ES-I3 (cell line): ENCODE measurements at regions not wholly inside any gene's neighbourhood (a gene's known extent, or its start where the extent isn't known, plus 50 kb on each side); places are given as distances from the start of the nearest gene placed in this dataset.

Experiments used
- H3K36me3 ChIP-seq: 2 replicates; pipeline ENCODE4 v1.6.1; 2013; ENCODE audit warnings: mild to moderate bottlenecking, low read length, control low read depth, moderate library complexity; ENCODE audit not compliant: insufficient read depth
- H3K4me1 ChIP-seq: 2 replicates; pipeline ENCODE4 v1.6.1; 2013; ENCODE audit warnings: mild to moderate bottlenecking, control low read depth, low read length; ENCODE audit not compliant: insufficient read depth
- H3K9ac ChIP-seq: 2 replicates; pipeline ENCODE4 v1.6.1; 2013; ENCODE audit warnings: low read depth, mild to moderate bottlenecking, low read length, moderate library complexity
- H3K9me3 ChIP-seq: 2 replicates; pipeline ENCODE4 v1.6.1; 2013; ENCODE audit warnings: mild to moderate bottlenecking, low read length, moderate library complexity; ENCODE audit not compliant: control insufficient read depth, insufficient read depth

DNA sequence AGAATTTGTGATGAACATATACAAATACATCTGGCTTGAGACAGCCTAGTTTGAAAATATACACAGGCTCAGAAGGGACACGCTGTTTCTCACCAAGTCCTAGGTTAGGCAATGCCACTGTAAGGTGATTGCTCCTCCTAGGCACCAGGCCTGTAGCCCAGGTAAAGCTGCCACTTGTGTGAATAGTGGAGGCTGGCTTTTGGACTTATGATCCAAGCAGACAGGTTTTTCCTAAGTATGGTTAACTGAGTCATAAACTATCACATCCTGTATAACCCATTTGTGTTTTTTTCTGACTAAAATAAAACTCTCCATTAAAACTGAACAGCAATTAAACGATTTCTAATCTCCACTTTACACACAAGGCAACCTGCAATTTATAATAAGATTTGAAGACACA is 81.0 kb downstream of the SEMA4F start:
- no peaks in the 10 kb centered on the region for H3K36me3 ChIP-seq
- H3K9me3 ChIP-seq, result 0 out of 2 replicates have a peak, but pooled peaks cover 4% of the 10 kb centered on the region
- H3K4me1 ChIP-seq, result no peaks in the 10 kb centered on the region; the same call in 1 of the 2 replicates
- H3K9ac ChIP-seq, result no peak overlapping the region

DNA sequence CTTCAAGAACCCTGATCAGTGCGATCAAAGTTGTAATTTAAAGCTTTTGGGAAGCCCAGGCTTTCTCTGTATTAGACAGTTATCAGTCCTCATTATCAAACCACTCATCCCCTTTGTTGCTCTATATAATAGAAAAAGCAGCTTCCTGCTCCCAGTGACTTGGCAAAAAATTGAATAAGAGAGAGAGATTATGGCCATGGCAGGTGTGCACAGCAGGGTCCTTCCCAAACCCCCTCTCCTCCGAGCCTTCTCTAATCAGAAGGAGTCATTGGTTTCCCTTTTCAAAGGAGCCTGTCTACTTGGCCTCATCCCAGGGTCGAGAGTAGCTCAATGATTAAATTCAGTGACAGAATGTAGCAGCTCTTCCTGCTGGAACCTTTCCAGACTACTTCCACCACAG is 81.5 kb downstream of the SEMA4F start:
- H3K9me3 ChIP-seq, result 0 out of 2 replicates have a peak, but pooled peaks cover 4% of the 10 kb centered on the region
- H3K36me3 ChIP-seq, result no peaks in the 10 kb centered on the region
- peaks cover 4% of the 10 kb centered on the region; the same call in 1 of the 2 replicates for H3K4me1 ChIP-seq
- H3K9ac ChIP-seq, result no peak overlapping the region

DNA sequence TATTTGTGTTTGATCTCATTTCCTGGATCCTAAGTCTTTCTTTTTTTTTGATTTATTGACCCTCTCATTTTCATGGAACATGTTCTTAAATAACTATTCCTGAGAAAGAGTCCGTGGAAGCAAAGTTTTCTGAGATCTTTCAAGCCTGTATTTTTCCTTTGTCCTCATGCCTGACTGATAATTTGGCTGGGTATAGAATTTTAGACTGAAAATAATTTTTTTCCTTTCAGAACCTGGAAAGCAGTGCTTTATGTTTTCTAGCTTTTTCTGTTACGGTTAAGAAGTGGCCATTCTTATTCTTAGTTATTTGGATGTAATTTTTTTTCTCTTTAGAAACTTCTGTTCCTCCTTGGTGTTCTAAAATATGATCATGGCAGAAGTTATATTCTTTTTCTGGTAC is 82.5 kb downstream of the SEMA4F start:
- Histone ChIP-seq H3K4me1 (peaks cover 15% of the 10 kb centered on the region), H3K36me3 (no peaks in the 10 kb centered on the region), H3K9ac (no peak overlapping the region), H3K9me3 (0 out of 2 replicates have a peak, but pooled peaks cover 4% of the 10 kb centered on the region)

DNA sequence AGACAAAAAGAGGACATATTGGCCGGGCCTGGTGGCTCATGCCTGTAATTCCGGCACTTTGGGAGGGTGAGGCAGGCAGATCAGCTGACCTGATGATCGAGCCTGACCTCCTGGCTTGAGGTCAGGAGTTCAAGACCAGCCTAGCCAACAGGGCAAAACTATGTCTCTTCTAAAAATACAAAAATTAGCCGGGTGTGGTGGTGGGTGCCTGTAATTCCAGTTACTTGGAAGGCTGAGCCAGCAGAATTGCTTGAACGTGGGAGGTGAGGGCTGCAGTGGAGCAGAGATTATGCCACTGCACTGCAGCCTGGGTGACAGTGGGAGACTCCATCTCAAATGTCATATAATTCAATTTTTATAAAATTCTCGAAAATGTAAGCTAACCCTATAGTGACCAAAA is 84.5 kb downstream of the SEMA4F start:
- peaks cover 17% of the 10 kb centered on the region for H3K4me1 ChIP-seq
- H3K9ac ChIP-seq, result no peak overlapping the region
- no peaks in the 10 kb centered on the region for H3K36me3 ChIP-seq
- 0 out of 2 replicates have a peak, but pooled peaks cover 4% of the 10 kb centered on the region for H3K9me3 ChIP-seq

DNA sequence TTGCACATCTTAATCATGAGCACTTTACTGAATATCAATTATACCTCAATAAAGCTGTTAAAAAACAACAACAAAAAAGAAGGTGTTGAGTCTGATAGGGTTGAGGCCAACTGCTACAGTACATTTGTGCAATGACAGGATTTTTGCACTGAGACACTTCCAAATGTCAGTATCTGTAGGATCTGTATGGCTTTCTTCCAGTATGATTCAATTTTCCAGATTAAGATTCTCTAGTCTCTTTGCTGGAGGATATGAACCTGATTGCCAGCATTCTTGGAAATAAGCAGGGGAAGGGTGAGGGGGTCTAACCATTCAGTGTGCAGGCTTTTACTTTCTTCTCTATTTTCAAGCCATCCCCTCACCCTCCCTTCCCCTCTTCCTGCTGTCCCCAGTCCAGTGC is 85.1 kb downstream of the SEMA4F start:
- H3K4me1 ChIP-seq, result peaks cover 17% of the 10 kb centered on the region
- no peak overlapping the region for H3K9ac ChIP-seq
- H3K36me3 ChIP-seq, result no peaks in the 10 kb centered on the region
- 0 out of 2 replicates have a peak, but pooled peaks cover 4% of the 10 kb centered on the region for H3K9me3 ChIP-seq

DNA sequence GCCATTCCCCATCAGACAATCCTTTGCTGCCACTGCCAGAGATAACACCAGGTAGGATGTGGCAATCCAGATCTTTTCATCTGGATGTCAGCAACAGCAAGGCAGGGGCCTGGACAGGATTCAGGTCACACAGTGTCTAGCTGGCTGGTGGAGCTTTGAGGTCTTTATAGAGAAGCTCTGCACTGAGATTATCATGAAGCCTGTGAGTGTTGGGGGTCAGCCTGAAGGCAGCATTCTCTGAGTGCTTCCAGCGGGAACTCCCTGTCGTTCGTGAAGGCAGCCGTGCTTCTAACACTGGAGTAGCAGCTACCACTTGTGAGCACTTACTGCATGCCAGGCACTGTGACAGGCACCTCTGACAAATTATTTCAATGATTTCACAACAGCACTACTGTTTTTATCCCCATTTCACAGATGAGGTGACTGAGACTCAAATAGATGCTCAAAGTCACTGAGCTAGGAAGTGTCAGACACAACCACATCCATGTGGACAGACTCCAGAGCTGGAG is 85.7 kb downstream of the SEMA4F start:
- no peak overlapping the region for H3K9ac ChIP-seq
- H3K4me1 ChIP-seq, result peaks cover 17% of the 10 kb centered on the region

DNA sequence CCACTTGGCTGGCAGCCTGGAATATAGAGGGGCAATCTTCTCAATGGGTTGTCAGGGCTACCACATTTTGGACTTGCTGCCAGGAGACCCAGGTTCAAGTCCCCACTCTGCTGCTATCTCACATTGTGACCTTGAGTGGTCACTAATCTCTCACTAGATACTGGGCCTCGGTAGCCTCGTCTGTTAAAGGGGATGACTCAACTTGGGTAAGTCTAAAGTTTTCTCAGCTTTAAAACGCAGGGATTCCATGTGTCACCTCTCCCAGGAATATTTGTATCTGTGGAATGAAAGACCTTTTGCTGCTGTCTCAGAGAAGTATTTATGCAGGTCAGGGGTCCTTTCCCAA is 86.3 kb downstream of the SEMA4F start:
- Histone ChIP-seq H3K4me1 (peaks cover 17% of the 10 kb centered on the region), H3K9ac (no peak overlapping the region)

More for the DNA sequence above, 85.7 kb downstream of the SEMA4F start:
- Histone ChIP-seq H3K9me3 (0 out of 2 replicates have a peak, but pooled peaks cover 4% of the 10 kb centered on the region), H3K36me3 (no peaks in the 10 kb centered on the region)

DNA sequence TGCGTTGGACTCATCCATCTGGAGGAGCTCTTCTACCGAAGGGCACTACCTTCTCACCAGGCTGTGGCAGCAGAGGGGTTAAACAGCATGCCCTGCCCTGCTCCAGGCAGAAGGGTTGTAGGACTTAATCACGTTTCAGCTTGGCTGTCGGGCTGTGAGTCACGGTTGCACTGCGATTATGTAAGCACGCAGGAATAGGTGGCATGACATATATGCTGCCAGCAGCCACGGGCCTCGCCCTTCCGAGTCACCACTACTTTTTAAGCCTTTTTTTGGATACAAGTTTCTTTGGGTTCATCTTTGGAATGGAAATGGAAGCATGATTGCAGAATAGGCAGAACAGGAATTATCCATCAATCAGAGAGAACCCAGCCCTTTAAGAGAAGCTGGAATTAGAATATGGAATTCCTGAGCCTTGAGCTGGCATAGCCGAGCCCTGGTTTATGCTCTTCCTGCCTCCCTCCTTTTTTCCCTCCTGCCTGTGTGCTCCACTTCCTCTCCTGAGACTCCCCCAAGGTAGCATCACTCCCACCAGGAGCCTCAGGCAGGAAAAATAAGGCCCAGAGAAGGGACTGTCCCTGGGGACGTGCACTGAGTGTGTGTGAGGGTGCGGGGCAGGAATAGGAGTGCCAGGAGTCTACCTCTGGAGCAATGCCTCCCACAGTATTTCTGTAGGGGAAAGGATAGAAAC is 86.8 kb downstream of the SEMA4F start:
- no peaks in the 10 kb centered on the region for H3K36me3 ChIP-seq
- no peak overlapping the region for H3K9ac ChIP-seq
- H3K4me1 ChIP-seq, result peaks cover 17% of the 10 kb centered on the region
- 0 out of 2 replicates have a peak, but pooled peaks cover 4% of the 10 kb centered on the region for H3K9me3 ChIP-seq

More for the DNA sequence above, 86.3 kb downstream of the SEMA4F start:
- no peaks in the 10 kb centered on the region for H3K36me3 ChIP-seq
- H3K9me3 ChIP-seq, result 0 out of 2 replicates have a peak, but pooled peaks cover 4% of the 10 kb centered on the region

DNA sequence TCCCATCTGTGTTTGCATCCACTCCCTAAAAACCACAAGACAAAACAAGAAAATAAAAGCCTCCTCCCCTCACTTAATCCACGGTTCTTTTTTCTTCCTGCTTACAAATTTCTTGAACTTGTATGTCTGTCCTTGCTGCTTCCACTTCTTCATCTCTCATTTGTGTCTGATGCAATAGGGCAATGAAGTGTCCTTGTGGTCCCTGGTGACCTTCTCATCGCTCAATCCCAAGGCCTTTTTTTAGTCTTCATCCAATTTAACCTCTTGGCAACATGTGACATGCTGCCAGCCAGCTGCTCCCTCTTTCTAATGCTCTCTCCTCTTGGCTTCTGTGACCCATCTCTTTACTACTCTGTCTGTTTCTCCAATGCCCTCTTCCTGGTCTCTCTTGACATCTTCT is 87.6 kb downstream of the SEMA4F start:
- H3K9me3 ChIP-seq, result 0 out of 2 replicates have a peak, but pooled peaks cover 4% of the 10 kb centered on the region
- peaks cover 17% of the 10 kb centered on the region for H3K4me1 ChIP-seq
- H3K9ac ChIP-seq, result no peak overlapping the region
- H3K36me3 ChIP-seq, result no peaks in the 10 kb centered on the region

DNA sequence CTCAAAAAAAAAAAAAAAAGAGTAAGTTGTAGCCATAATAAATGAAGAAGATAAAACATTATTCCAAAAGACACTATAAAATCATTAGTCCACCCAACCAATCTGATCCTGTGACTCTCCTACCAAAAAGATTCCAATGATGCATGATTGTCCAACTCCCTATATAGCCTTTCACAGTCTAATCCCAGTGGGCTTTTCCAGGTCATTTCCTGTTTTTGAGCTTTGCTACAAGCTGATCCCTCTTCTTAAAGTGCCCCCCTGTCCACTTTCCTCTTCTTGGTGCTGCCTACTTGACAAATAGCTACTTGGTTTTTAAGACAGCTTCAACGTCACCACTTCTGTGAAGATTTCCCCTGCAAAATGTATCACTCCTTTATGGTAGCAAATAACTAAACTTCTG is 88.4 kb downstream of the SEMA4F start:
- H3K9ac ChIP-seq, result no peak overlapping the region
- peaks cover 17% of the 10 kb centered on the region for H3K4me1 ChIP-seq
- 0 out of 2 replicates have a peak, but pooled peaks cover 2% of the 10 kb centered on the region for H3K9me3 ChIP-seq
- H3K36me3 ChIP-seq, result no peaks in the 10 kb centered on the region

DNA sequence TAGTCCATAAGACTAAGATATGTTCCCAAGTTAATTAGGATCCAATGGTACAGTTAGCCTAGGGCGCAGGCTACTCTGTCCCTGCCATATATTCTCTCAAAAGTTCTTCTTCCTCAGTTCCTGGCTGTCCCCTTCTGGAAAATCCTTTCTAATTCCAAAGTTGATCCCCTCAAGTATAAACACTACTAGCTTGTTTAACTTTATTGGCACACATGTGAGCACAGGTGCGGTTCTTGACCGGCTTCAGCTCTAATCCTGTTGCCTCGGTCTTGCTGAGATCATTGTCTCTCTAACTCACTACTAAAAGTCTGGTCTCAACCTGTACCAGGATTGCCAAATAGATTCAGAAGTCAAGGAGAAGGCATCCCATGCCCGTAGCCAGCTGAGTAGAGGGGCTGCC is 89.0 kb downstream of the SEMA4F start:
- Histone ChIP-seq H3K4me1 (peaks cover 17% of the 10 kb centered on the region), H3K36me3 (no peaks in the 10 kb centered on the region), H3K9ac (no peak overlapping the region), H3K9me3 (no peaks in the 10 kb centered on the region)

DNA sequence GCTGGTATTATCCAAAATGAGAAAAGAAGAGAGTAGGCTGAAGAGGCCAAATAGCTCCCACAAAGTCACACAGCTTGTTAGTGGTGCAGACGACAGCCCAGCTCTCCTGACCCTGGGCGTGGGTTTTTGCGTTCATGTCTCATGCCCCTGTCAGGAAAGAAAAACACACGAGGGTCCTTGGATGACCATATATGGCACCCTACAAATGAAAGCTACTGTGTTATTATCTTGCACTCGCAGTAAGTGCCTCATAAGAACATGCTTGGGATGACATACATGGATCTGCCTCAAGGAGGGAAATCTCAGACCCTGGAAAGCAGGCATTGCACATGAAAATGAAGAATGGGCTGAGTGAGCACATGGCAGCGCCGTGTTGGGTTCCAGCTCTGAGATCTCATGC is 89.7 kb downstream of the SEMA4F start:
- H3K36me3 ChIP-seq, result no peaks in the 10 kb centered on the region

DNA sequence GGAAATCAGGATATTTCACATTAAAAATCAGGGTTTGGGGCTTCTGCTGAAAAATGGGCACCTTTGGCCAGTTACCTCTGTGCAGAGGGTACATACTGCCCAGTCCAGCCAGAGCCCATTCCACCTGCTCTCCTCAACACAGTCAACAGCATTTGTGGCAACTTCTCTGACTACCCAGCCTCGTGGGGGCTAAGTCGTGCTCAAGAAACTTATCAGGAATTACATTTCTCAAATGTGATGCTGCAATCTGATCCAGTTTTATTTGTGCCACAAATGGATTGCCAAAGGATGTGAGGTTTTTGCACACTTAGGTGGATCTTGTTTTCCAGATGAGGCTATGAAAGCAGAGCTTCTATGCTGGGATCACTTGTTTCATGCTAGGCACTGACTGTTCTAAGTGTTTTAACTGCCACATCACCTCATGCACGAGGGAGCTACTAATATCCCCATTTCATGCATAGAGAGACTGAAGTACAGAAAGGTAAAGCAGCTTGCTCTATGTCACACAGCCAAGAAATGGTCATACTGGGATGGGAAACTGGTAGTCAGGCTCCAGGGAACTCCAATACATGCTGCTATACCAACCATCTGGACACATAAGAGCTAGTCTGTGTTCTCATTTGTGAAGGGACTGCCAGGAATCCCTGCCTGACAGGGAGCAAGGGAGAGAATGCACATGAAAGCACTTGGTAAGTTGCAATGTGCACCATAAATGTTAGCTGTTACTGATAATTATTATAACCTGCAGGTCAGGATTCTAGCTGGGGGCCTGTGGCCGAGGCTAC is 89.0 kb upstream of the HK2 start:
- H3K9ac ChIP-seq, result no peak overlapping the region
- peaks cover 17% of the 10 kb centered on the region for H3K4me1 ChIP-seq
- H3K9me3 ChIP-seq, result no peaks in the 10 kb centered on the region
- no peaks in the 10 kb centered on the region for H3K36me3 ChIP-seq

More for the DNA sequence above, 89.7 kb downstream of the SEMA4F start:
- peaks cover 17% of the 10 kb centered on the region for H3K4me1 ChIP-seq
- no peak overlapping the region for H3K9ac ChIP-seq
- no peaks in the 10 kb centered on the region for H3K9me3 ChIP-seq

DNA sequence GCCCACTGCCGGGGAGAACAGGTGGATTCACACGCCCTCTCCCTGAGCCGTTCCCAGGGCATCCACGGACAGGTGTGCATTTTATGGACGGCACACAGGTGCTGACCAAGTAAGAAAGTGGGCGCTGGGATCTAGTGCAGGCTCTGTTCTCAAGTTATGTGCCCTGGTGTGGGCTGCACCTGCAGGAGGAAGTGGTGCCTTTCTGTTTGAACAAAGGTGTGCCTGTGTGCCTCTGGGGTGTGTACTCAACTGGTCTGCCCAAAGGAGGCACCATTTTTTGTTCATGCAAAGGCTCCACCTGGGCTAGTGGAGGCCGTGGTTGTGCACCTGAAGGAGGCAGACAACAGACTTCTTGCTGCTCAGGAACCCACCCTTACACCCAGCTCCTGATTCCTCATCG is 88.2 kb upstream of the HK2 start:
- no peaks in the 10 kb centered on the region for H3K36me3 ChIP-seq
- no peak overlapping the region for H3K9ac ChIP-seq
- peaks cover 10% of the 10 kb centered on the region for H3K4me1 ChIP-seq
- H3K9me3 ChIP-seq, result no peaks in the 10 kb centered on the region
